ENCODE measurements at regions not wholly inside any gene's neighbourhood (a gene's known extent, or its start where the extent isn't known, plus 50 kb on each side); places are given as distances from the start of the nearest gene placed in this dataset.

GRCh38 chr14:103223818-103224352 is 100.6 kb downstream of the TNFAIP2 start:
- TF ChIP-seq, protein P1, sequence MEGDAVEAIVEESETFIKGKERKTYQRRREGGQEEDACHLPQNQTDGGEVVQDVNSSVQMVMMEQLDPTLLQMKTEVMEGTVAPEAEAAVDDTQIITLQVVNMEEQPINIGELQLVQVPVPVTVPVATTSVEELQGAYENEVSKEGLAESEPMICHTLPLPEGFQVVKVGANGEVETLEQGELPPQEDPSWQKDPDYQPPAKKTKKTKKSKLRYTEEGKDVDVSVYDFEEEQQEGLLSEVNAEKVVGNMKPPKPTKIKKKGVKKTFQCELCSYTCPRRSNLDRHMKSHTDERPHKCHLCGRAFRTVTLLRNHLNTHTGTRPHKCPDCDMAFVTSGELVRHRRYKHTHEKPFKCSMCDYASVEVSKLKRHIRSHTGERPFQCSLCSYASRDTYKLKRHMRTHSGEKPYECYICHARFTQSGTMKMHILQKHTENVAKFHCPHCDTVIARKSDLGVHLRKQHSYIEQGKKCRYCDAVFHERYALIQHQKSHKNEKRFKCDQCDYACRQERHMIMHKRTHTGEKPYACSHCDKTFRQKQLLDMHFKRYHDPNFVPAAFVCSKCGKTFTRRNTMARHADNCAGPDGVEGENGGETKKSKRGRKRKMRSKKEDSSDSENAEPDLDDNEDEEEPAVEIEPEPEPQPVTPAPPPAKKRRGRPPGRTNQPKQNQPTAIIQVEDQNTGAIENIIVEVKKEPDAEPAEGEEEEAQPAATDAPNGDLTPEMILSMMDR (IDR thresholded peaks at IDR 0.05) = no peak
- TF ChIP-seq POLR2A (IDR thresholded peaks at IDR 0.05) = no peak
